Gastroesophageal sphincter (tissue), 4 donors: ENCODE measurements at regions not wholly inside any gene's neighbourhood (a gene's known extent, or its start where the extent isn't known, plus 50 kb on each side); places are given as distances from the start of the nearest gene placed in this dataset.

Experiments used
- ATAC-seq: fragments of 150-250 bp; one replicate; pipeline ENCODE4 v1.9.1; 2016; ENCODE audit warnings: mild to moderate bottlenecking, moderate library complexity
- H3K27ac ChIP-seq, 4 donors: fragments of 200-600 bp; sonication (generic) in 3 of 4; 1 replicate in 3 of 4; 2 replicates in 1 of 4; pipeline ENCODE4 v1.5.1; 2016 to 2019
- H3K27me3 ChIP-seq: fragments of 200-600 bp; sonication (generic); one replicate; pipeline ENCODE4 v1.5.1; 2019
- H3K36me3 ChIP-seq, 2 donors: fragments of 200-600 bp; sonication (generic); one replicate each; pipeline ENCODE4 v1.5.1; 2019; ENCODE audit warnings: control low read depth in 1 of 2
- H3K4me1 ChIP-seq, 3 donors: fragments of 200-600 bp; sonication (generic); 1 replicate in 2 of 3; 2 replicates in 1 of 3; pipeline ENCODE4 v1.5.1; 2016 to 2019; ENCODE audit warnings: control low read depth in 2 of 3
- H3K4me3 ChIP-seq, 2 donors: fragments of 200-600 bp; sonication (generic); one replicate each; pipeline ENCODE4 v1.5.1; 2019; ENCODE audit warnings: mild to moderate bottlenecking in 1 of 2, moderate library complexity in 1 of 2
- H3K9me3 ChIP-seq, 3 donors: fragments of 200-600 bp; sonication (generic); one replicate each; pipeline ENCODE4 v1.5.1; 2017 to 2019; ENCODE audit warnings: control low read depth in 2 of 3
- CTCF ChIP-seq, 4 experiments: fragments of 200-600 bp in 2 of 4; fragments of 450-650 bp in 2 of 4; sonication (generic) in 1 of 4; IDR thresholded peaks; one replicate each; pipeline ENCODE4 v1.5.1; 2017 to 2019; ENCODE audit warnings: antibody characterized with exemption in 4 of 4, mild to moderate bottlenecking in 2 of 4, moderate library complexity in 2 of 4
- EP300 ChIP-seq: sonication (generic); formaldehyde crosslinking; IDR thresholded peaks from one replicate; pipeline ENCODE4 v1.6.1; 2017; ENCODE audit warnings: antibody characterized with exemption, mild to moderate bottlenecking
- POLR2A ChIP-seq, 2 donors: fragments of 450-650 bp; IDR thresholded peaks; one replicate each; pipeline ENCODE4 v1.6.1; 2017; ENCODE audit warnings: antibody characterized with exemption in 2 of 2, mild to moderate bottlenecking in 2 of 2, moderate library complexity in 1 of 2
- POLR2AphosphoS5 ChIP-seq: sonication (generic); formaldehyde crosslinking; IDR thresholded peaks from one replicate; pipeline ENCODE4 v1.6.1; 2017; ENCODE audit warnings: antibody characterized with exemption
- WGBS, 2 donors: methylation state at CpG; one replicate each; pipeline ENCODE4 v1.1.5; 2018; ENCODE audit warnings: low coverage in 1 of 2; 5-methylcytosine and 5-hydroxymethylcytosine counted together

GRCh38 chr20:56986931-56987720 is 279.3 kb downstream of the BMP7 start:
- peaks cover 29% of the 10 kb centered on the region for H3K27me3 ChIP-seq
- no peaks in the 10 kb centered on the region for H3K36me3 ChIP-seq
- H3K4me3 ChIP-seq: no peak overlapping the region
- no peaks in the 10 kb centered on the region for H3K4me1 ChIP-seq
- H3K9me3 ChIP-seq: peaks cover 0 to 42% (median 0%) of the 10 kb centered on the region in 3 donors
- H3K27ac ChIP-seq: no peak overlapping the region
- TF ChIP-seq POLR2A (IDR thresholded peaks at IDR 0.05) (no peak), EP300 (no peak), CTCF (IDR thresholded peaks at IDR 0.05) (no peak)
- 71 to 74% methylated on average over 10 to 12 of the region's 12 CpGs for WGBS, 2 donors
- no peak for ATAC-seq

GRCh38 chr20:56987986-56988385 is 278.5 kb downstream of the BMP7 start:
- TF ChIP-seq EP300 (no peak), POLR2A (IDR thresholded peaks at IDR 0.05) (no peak), POLR2AphosphoS5 (no peak), CTCF (IDR thresholded peaks at IDR 0.05) (no peak)
- Histone ChIP-seq H3K4me1 (no peaks in the 10 kb centered on the region), H3K9me3 (peaks cover 0 to 42% (median 0%) of the 10 kb centered on the region in 3 donors), H3K36me3 (no peaks in the 10 kb centered on the region), H3K27me3 (peaks cover 29% of the 10 kb centered on the region), H3K27ac (no peak overlapping the region), H3K4me3 (no peak overlapping the region)
- WGBS, 2 donors: 49 to 57% methylated on average over 5 to 11 of the region's 16 CpGs
- no peak for ATAC-seq

- H3K4me1 ChIP-seq: no peaks in the 10 kb centered on the region
- no peak for ATAC-seq
- TF ChIP-seq POLR2A (IDR thresholded peaks at IDR 0.05) (no peak), CTCF (IDR thresholded peaks at IDR 0.05) (no peak), EP300 (no peak), POLR2AphosphoS5 (no peak)
- H3K36me3 ChIP-seq: no peaks in the 10 kb centered on the region
- H3K27ac ChIP-seq: no peak overlapping the region
- H3K9me3 ChIP-seq: peaks cover 0 to 40% (median 0%) of the 10 kb centered on the region in 3 donors
- no peak overlapping the region for H3K4me3 ChIP-seq
- 27 to 64% methylated on average over 5 of the region's 8 CpGs for WGBS, 2 donors
- H3K27me3 ChIP-seq: peaks cover 29% of the 10 kb centered on the region
Measured at GRCh38 chr20:56988446-56988845, 278.0 kb downstream of the BMP7 start.

GRCh38 chr20:56989516-56989915 is 276.9 kb downstream of the BMP7 start:
- peaks cover 0 to 30% (median 0%) of the 10 kb centered on the region in 3 donors for H3K9me3 ChIP-seq
- H3K4me1 ChIP-seq: no peaks in the 10 kb centered on the region
- peaks cover 29% of the 10 kb centered on the region for H3K27me3 ChIP-seq
- 90 to 100% methylated on average over 2 to 3 of the region's 3 CpGs for WGBS, 2 donors
- no peak for TF ChIP-seq EP300
- no peak for TF ChIP-seq POLR2A (IDR thresholded peaks at IDR 0.05)
- TF ChIP-seq CTCF (IDR thresholded peaks at IDR 0.05): no peak
- TF ChIP-seq POLR2AphosphoS5: no peak
- no peak for ATAC-seq
- H3K4me3 ChIP-seq: no peak overlapping the region
- no peak overlapping the region for H3K27ac ChIP-seq
- no peaks in the 10 kb centered on the region for H3K36me3 ChIP-seq

GRCh38 chr20:56993020-56993559 is 273.4 kb downstream of the BMP7 start:
- 67 to 83% methylated on average over 1 to 3 of the region's 3 CpGs for WGBS, 2 donors
- TF ChIP-seq CTCF (IDR thresholded peaks at IDR 0.05): no peak
- no peak for TF ChIP-seq POLR2A (IDR thresholded peaks at IDR 0.05)
- no peak for TF ChIP-seq POLR2AphosphoS5
- no peak for TF ChIP-seq EP300
- Histone ChIP-seq H3K36me3 (no peaks in the 10 kb centered on the region), H3K9me3 (peaks cover 0 to 3% (median 0%) of the 10 kb centered on the region in 3 donors), H3K4me3 (no peak overlapping the region), H3K27me3 (peaks cover 29% of the 10 kb centered on the region), H3K27ac (no peak overlapping the region), H3K4me1 (no peaks in the 10 kb centered on the region)
- no peak for ATAC-seq
